Adrenal gland (tissue), 5 donors: ENCODE measurements at regions not wholly inside any gene's neighbourhood (a gene's known extent, or its start where the extent isn't known, plus 50 kb on each side); places are given as distances from the start of the nearest gene placed in this dataset.

Experiments used
- POLR2A ChIP-seq, 2 donors: fragments of 450-650 bp; IDR thresholded peaks; one replicate each; pipeline ENCODE4 v1.6.1; 2017; ENCODE audit warnings: antibody characterized with exemption in 2 of 2, mild to moderate bottlenecking in 2 of 2, moderate library complexity in 1 of 2
- TF ChIP-seq, protein P1 (sequence below), 6 experiments: fragments of 450-650 bp in 4 of 6; fragments of 200-600 bp in 2 of 6; sonication (generic) in 1 of 6; IDR thresholded peaks; 1 replicate in 5 of 6; 2 replicates in 1 of 6; pipeline versions ENCODE4 v1.5.1 to v1.8.0; 2016 to 2021; ENCODE audit warnings: antibody characterized with exemption in 6 of 6, mild to moderate bottlenecking in 2 of 6, moderate library complexity in 1 of 6
- donor health status: DM: no; HTN: no; CAD: no.

DNA sequence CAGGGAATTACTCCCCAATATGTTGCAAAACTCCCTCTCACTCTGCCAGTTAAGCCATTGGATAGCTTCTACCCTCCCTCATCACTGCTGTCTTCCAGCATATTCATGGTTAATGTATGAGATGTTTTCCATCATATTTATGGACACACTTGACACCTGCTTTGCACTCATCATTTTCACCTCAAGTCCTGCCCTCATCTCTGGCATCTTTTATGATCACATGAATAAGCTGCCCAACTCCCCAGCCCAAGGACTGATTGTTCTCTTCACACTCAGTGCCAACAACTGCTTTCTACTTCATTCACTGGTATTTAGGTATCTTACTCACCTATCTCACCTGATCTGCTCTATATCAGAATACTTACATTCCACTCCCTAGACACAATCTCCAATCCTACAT lies 131.1 kb upstream of the TTC29 start:
- TF ChIP-seq, protein P1, sequence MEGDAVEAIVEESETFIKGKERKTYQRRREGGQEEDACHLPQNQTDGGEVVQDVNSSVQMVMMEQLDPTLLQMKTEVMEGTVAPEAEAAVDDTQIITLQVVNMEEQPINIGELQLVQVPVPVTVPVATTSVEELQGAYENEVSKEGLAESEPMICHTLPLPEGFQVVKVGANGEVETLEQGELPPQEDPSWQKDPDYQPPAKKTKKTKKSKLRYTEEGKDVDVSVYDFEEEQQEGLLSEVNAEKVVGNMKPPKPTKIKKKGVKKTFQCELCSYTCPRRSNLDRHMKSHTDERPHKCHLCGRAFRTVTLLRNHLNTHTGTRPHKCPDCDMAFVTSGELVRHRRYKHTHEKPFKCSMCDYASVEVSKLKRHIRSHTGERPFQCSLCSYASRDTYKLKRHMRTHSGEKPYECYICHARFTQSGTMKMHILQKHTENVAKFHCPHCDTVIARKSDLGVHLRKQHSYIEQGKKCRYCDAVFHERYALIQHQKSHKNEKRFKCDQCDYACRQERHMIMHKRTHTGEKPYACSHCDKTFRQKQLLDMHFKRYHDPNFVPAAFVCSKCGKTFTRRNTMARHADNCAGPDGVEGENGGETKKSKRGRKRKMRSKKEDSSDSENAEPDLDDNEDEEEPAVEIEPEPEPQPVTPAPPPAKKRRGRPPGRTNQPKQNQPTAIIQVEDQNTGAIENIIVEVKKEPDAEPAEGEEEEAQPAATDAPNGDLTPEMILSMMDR (IDR thresholded peaks at IDR 0.05): no peak
- TF ChIP-seq POLR2A (IDR thresholded peaks at IDR 0.05): no peak
